ENCODE measurements at regions not wholly inside any gene's neighbourhood (a gene's known extent, or its start where the extent isn't known, plus 50 kb on each side); places are given as distances from the start of the nearest gene placed in this dataset.

DNA sequence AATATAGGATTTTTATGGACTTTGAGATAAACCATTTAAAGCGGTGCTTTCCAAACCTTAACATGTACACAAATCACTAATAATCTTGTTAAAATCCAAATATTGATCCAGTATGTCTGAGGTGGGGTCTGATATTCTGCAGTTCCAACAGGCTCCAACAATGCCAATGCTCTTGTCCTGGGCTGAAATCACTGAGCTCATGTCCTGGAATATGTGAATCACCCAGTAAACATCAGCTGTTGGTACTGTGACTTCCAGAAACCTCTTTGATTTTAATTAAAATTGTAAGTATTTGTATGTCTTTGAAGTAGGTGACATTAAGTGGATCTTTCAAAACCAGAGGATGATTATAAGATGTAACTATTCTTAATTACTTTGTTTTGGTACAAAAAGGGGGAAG, 52.8 kb upstream of the CAST start:
- Histone ChIP-seq H3K4me3 (replicated peaks; ENCODE audit: low read depth, low read length) (no peak overlapping the region), H3K27me3 (replicated peaks; ENCODE audit: control insufficient read depth, insufficient read depth, low read length) (no peaks in the 10 kb centered on the region), H3K36me3 (ENCODE audit: control insufficient read depth, insufficient read depth, low read length) (no peaks in the 10 kb centered on the region)
- TF ChIP-seq, protein P1, sequence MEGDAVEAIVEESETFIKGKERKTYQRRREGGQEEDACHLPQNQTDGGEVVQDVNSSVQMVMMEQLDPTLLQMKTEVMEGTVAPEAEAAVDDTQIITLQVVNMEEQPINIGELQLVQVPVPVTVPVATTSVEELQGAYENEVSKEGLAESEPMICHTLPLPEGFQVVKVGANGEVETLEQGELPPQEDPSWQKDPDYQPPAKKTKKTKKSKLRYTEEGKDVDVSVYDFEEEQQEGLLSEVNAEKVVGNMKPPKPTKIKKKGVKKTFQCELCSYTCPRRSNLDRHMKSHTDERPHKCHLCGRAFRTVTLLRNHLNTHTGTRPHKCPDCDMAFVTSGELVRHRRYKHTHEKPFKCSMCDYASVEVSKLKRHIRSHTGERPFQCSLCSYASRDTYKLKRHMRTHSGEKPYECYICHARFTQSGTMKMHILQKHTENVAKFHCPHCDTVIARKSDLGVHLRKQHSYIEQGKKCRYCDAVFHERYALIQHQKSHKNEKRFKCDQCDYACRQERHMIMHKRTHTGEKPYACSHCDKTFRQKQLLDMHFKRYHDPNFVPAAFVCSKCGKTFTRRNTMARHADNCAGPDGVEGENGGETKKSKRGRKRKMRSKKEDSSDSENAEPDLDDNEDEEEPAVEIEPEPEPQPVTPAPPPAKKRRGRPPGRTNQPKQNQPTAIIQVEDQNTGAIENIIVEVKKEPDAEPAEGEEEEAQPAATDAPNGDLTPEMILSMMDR (IDR thresholded peaks at IDR 0.05; ENCODE audit: insufficient read depth, low read length, poor library complexity, severe bottlenecking), result no peak
- DNase-seq (ENCODE audit: extremely low read depth, insufficient read length), result no peak

DNA sequence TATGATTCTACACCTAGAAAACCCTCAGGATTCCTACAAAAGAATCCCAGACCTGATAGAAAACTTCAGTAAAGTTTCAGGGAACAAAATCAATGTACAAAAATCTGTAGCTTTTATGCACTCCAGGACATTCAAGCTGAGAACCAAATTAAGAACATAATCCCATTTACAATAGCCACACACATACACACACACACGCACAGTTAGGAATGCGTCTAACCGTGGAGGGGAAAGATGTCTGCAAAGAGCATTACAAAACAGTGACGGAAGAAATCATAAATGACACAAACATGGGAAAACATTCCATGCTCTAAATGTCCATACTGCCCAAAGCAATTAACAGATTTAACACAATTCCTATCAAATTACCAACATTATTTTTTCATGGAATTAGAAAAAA, 51.4 kb upstream of the CAST start:
- Histone ChIP-seq H3K36me3 (ENCODE audit: control insufficient read depth, insufficient read depth, low read length) (no peaks in the 10 kb centered on the region), H3K27me3 (replicated peaks; ENCODE audit: control insufficient read depth, insufficient read depth, low read length) (no peaks in the 10 kb centered on the region), H3K4me3 (replicated peaks; ENCODE audit: low read depth, low read length) (no peak overlapping the region)
- DNase-seq (ENCODE audit: extremely low read depth, insufficient read length), result no peak
- TF ChIP-seq, protein P1 (IDR thresholded peaks at IDR 0.05; ENCODE audit: insufficient read depth, low read length, poor library complexity, severe bottlenecking), result no peak

DNA sequence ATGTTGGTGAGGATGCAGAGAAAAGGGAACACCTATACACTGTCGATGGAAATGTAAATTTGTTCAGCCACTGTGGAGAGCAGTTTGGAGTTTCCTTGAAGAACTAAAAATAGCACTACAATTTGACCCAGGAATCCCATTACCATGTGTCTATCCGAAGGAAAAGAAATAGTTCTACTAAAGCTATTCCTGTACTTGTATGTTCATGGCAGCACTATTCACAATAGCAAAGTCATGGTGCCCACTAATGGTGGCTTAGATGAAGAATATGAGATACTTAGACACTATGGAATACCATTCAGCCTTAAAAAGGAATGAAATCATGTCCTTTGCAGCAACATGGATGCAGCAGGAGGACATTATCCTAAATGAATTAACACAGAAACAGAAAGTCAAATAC, 50.2 kb upstream of the CAST start:
- H3K4me3 ChIP-seq (replicated peaks; ENCODE audit: low read depth, low read length), result no peak overlapping the region
- DNase-seq (ENCODE audit: extremely low read depth, insufficient read length), result no peak
- no peaks in the 10 kb centered on the region for H3K27me3 ChIP-seq (replicated peaks; ENCODE audit: control insufficient read depth, insufficient read depth, low read length)
- TF ChIP-seq, protein P1 (IDR thresholded peaks at IDR 0.05; ENCODE audit: insufficient read depth, low read length, poor library complexity, severe bottlenecking), result no peak
- H3K36me3 ChIP-seq (ENCODE audit: control insufficient read depth, insufficient read depth, low read length), result no peaks in the 10 kb centered on the region

Measured in GM06990 (cell line).